Fibroblast of lung (primary cell): ENCODE measurements at regions not wholly inside any gene's neighbourhood (a gene's known extent, or its start where the extent isn't known, plus 50 kb on each side); places are given as distances from the start of the nearest gene placed in this dataset.

ENCODE experiments used
- DNase-seq, 2 donors: peaks; one replicate each; pipeline versions ENCODE4 v3.0.0 to v3.0.0-alpha.2; 2010; ENCODE audit warnings: low read depth in 2 of 2
- H2AFZ ChIP-seq: 2 replicates; pipeline ENCODE4 v1.5.1; 2012; ENCODE audit warnings: low read length, control low read depth, inconsistent platforms
- H3K27ac ChIP-seq: 2 replicates; pipeline ENCODE4 v1.5.1; 2011; ENCODE audit warnings: low read length, control low read depth; ENCODE audit not compliant: insufficient read depth
- H3K27me3 ChIP-seq: 2 replicates; pipeline ENCODE4 v1.5.1; 2011; ENCODE audit warnings: mild to moderate bottlenecking, low read length; ENCODE audit not compliant: control insufficient read depth, insufficient read depth
- H3K36me3 ChIP-seq: 2 replicates; pipeline ENCODE4 v1.5.1; 2011; ENCODE audit warnings: low read length; ENCODE audit not compliant: control insufficient read depth, insufficient read depth
- H3K4me1 ChIP-seq: 2 replicates; pipeline ENCODE4 v1.5.1; 2011; ENCODE audit warnings: low read length; ENCODE audit not compliant: control insufficient read depth, insufficient read depth; ENCODE audit errors: extremely low read depth
- H3K4me2 ChIP-seq: 2 replicates; pipeline ENCODE4 v1.5.1; 2011; ENCODE audit warnings: low read length, control low read depth; ENCODE audit not compliant: insufficient read depth; ENCODE audit errors: extremely low read depth
- H3K4me3 ChIP-seq, 4 experiments: fragments of 200-600 bp in 1 of 4; sonication (generic) in 1 of 4; replicated peaks in 1 of 4; 2 replicates each; pipeline ENCODE4 v1.5.1; 2011 to 2016; ENCODE audit warnings: low read length in 4 of 4, low read depth in 3 of 4, mild to moderate bottlenecking in 3 of 4, control low read depth in 2 of 4, inconsistent platforms in 1 of 4, mixed read lengths in 1 of 4; ENCODE audit not compliant: insufficient read depth in 1 of 4; ENCODE audit errors: control extremely low read depth in 1 of 4
- H3K79me2 ChIP-seq: 2 replicates; pipeline ENCODE4 v1.5.1; 2012; ENCODE audit warnings: mild to moderate bottlenecking, low read length, inconsistent platforms; ENCODE audit not compliant: control insufficient read depth, insufficient read depth
- H3K9ac ChIP-seq: 2 replicates; pipeline ENCODE4 v1.5.1; 2011; ENCODE audit warnings: mild to moderate bottlenecking, low read length, control low read depth; ENCODE audit not compliant: insufficient read depth
- H3K9me3 ChIP-seq: 2 replicates; pipeline ENCODE4 v1.5.1; 2012; ENCODE audit warnings: low read depth, low read length; ENCODE audit not compliant: control insufficient read depth, insufficient read depth
- H4K20me1 ChIP-seq: 2 replicates; pipeline ENCODE4 v1.5.1; 2011; ENCODE audit warnings: low read length; ENCODE audit not compliant: control insufficient read depth, insufficient read depth; ENCODE audit errors: extremely low read depth
- CTCF ChIP-seq, 2 donors: IDR thresholded peaks in 1 of 2; conservative IDR thresholded peaks in 1 of 2; 1 replicate in 1 of 2; 2 replicates in 1 of 2; pipeline ENCODE4 v1.5.1; 2011 to 2012; ENCODE audit warnings: low read length in 2 of 2, control low read depth in 1 of 2, inconsistent platforms in 1 of 2, low read depth in 1 of 2, mild to moderate bottlenecking in 1 of 2
- EZH2 ChIP-seq: IDR thresholded peaks from 2 replicates; pipeline ENCODE4 v1.5.1; 2012; ENCODE audit warnings: low read length, control low read depth, mild to moderate bottlenecking; ENCODE audit errors: missing control alignments

- Histone ChIP-seq H3K27me3 (no peaks in the 10 kb centered on the region), H3K9ac (no peak overlapping the region), H3K4me2 (no peak overlapping the region), H3K9me3 (no peaks in the 10 kb centered on the region), H3K27ac (no peak overlapping the region), H3K4me3 (no peak overlapping the region), H3K79me2 (no peaks in the 10 kb centered on the region), H3K4me1 (no peaks in the 10 kb centered on the region), H4K20me1 (no peaks in the 10 kb centered on the region), H3K36me3 (no peaks in the 10 kb centered on the region), H2AFZ (no peak overlapping the region)
- DNase-seq = no peak
- TF ChIP-seq EZH2 = no peak
- no peak for TF ChIP-seq CTCF (conservative IDR thresholded peaks at IDR 0.05 in 1 of 2, IDR thresholded peaks at IDR 0.05 in 1 of 2; ENCODE audit: low read depth in 1 of 2, low read length in 2 of 2)
Measured at GRCh38 chr18:37930640-37931039, 365.0 kb upstream of the CELF4 start.

GRCh38 chr18:37922162-37922561 lies 356.6 kb upstream of the CELF4 start:
- H3K9me3 ChIP-seq = no peaks in the 10 kb centered on the region
- no peak overlapping the region for H3K27ac ChIP-seq
- no peak for DNase-seq
- no peak overlapping the region for H3K9ac ChIP-seq
- H4K20me1 ChIP-seq = no peaks in the 10 kb centered on the region
- no peak overlapping the region for H3K4me2 ChIP-seq
- H3K36me3 ChIP-seq = no peaks in the 10 kb centered on the region
- TF ChIP-seq EZH2 (no peak), CTCF (conservative IDR thresholded peaks at IDR 0.05 in 1 of 2, IDR thresholded peaks at IDR 0.05 in 1 of 2; ENCODE audit: low read depth in 1 of 2, low read length in 2 of 2) (no peak)
- no peaks in the 10 kb centered on the region for H3K79me2 ChIP-seq
- H2AFZ ChIP-seq = no peak overlapping the region
- no peaks in the 10 kb centered on the region for H3K4me1 ChIP-seq
- H3K27me3 ChIP-seq = no peaks in the 10 kb centered on the region
- H3K4me3 ChIP-seq = no peak overlapping the region

- H3K27me3 ChIP-seq = no peaks in the 10 kb centered on the region
- no peaks in the 10 kb centered on the region for H3K9me3 ChIP-seq
- H2AFZ ChIP-seq = no peak overlapping the region
- no peak for DNase-seq
- no peak overlapping the region for H3K4me2 ChIP-seq
- no peaks in the 10 kb centered on the region for H3K4me1 ChIP-seq
- no peaks in the 10 kb centered on the region for H3K79me2 ChIP-seq
- H3K4me3 ChIP-seq = no peak overlapping the region
- H3K27ac ChIP-seq = no peak overlapping the region
- TF ChIP-seq CTCF (conservative IDR thresholded peaks at IDR 0.05 in 1 of 2, IDR thresholded peaks at IDR 0.05 in 1 of 2; ENCODE audit: low read depth in 1 of 2, low read length in 2 of 2) (no peak), EZH2 (no peak)
- H3K36me3 ChIP-seq = no peaks in the 10 kb centered on the region
- H4K20me1 ChIP-seq = no peaks in the 10 kb centered on the region
- H3K9ac ChIP-seq = no peak overlapping the region
Measured at GRCh38 chr18:37920865-37921264, 355.3 kb upstream of the CELF4 start.
